Stimulated activated CD4-positive, alpha-beta T cell treated with anti-CD3 and anti-CD28 coated beads, TNF-alpha, amount 100 ng/mL, for 4 hours (primary cell): ENCODE measurements at regions not wholly inside any gene's neighbourhood (a gene's known extent, or its start where the extent isn't known, plus 50 kb on each side); places are given as distances from the start of the nearest gene placed in this dataset.

ENCODE experiments used
- DNase-seq, 3 experiments: peaks; one replicate each; pipeline ENCODE4 v3.0.0-alpha.2; 2020; ENCODE audit warnings: low read depth in 3 of 3

DNA sequence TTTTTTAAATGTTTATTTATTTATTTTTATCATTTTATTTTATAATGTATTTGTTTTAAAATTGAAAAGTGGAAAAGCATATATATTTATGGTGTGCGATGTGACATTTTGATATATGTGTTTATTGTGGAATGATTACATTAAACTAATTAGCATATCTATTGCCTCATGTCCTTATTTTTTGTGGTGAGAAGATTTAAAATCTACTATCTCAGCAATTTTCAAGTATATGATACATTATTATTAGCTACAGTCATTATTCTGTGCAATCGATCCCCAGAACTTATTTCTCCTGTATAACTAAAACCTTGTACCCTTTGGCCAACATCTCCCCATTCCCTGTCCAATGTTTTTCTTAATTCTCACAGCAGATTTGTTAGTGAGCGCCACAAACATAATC, 115.6 kb upstream of the SHH start:
- no peak for DNase-seq

DNA sequence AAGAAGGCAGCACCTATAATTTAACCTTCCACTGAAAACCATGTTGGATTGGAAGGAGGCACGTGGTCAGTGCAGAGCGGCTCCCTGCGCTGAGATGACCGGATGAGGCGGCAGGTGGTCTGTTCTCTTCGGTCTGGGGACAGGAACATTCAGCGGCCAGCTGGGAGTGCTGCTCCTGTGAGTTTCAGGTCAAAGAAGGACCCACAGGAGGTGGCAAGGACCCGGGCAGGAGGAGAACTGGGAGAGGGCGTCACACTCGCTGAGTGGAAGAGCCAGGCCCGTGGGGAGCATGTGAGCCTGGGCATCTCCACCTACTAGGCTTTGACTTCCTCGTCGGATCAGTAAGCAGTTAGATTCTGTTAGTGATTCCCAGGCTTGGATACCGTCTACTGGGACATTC, 113.4 kb upstream of the SHH start:
- DNase-seq: no peak

DNA sequence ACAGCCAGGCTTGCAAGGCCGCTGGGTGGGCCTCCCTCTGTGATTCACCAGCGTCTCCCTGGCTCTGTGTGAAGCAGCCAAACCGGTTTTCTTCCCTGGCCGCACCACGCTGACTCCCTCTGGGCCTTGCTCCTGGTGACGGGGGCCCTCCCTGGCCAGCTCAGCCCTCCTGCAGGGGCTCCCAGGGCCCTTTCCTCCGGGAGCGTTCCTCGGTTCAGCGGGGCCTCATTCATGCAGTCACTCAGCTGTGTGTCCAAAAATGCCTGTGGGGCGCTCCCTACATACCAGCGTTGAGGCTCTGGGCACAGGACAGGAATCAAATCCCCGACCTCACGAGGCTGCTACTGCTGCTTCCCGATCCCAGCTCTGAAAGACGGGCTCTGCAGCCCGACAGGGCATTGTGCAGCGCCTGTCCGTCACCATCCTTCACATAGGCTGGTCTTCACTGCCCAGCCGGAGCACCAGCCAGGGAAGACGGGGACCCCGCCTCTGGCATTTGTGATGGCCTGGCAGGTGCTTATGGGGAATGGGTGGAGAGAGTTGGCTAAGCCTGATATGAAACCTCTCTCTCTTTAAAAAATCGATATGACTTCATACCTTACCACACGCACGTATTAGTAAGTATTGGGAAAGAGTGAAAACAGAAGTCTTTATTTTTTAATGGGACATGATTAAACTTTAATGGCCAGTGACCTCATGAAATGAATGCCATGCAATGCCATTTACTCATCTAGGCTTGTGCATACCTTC, 110.0 kb upstream of the SHH start:
- DNase-seq: no peak

DNA sequence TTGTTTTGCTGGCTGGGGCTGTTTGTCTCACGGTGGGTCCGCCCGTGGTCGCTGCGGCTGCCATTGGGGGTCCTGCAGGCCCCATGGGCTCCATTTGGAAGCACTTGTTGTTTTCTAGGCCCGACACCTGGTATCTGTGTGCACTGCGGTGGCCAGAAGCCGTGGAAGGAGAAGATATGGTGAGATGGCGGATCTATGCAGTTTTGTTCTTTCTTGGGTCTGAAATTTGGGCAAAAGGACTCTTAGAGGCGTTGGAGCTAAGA, 109.5 kb upstream of the SHH start:
- DNase-seq: no peak

DNA sequence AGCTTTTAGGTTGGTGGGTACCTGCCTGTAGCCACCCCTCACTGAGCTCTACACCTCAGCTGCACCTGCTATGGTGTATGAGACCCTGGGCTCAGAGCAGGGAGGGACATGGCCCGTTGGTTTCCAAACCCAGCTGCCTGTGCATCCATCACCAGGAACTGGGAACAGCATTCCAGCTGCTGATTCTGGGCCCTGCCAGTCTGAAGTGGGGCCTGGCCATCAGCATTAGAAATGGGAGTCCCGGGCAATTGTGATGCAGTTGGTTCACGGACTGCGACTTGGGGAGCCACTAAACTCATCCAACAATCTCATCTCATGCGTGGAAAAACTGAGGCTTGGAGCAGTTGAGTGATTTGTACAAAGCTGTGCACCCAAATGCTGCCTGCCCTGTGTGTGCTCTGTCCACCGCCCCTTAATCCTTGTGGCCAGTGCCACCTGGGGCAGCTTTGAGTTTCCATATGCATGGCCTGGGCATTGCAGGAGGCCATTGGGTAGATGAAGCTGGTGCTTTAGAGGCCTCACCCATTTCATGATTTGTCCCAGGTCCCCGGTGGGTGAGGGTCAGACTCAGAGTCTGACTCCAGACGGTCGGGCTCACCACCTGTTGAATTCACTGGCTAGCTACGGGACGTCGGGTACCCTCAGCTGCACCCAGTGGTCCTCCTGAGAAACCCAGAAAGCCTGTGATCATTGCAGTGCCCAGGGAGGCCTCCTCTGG, 109.0 kb upstream of the SHH start:
- DNase-seq: no peak

DNA sequence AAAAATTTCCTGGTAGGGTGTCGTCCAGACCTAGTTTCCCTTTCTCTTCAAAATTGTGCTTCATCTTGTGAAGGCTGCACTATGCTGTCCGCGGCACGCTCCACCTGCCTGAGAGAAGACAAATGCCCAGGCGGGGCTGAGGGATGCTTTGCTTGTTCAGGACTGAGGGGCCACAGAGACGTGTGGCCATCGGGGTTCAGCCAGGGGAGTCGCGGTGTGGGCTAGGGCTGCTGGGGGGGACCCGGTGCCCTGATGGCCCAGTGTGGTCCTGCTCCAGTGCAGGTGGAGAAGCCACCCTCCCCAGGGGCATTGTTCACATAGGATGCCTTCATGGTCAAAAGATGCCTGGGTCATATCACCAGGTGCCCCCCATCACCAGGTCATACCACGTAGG, 107.8 kb upstream of the SHH start:
- DNase-seq: no peak

DNA sequence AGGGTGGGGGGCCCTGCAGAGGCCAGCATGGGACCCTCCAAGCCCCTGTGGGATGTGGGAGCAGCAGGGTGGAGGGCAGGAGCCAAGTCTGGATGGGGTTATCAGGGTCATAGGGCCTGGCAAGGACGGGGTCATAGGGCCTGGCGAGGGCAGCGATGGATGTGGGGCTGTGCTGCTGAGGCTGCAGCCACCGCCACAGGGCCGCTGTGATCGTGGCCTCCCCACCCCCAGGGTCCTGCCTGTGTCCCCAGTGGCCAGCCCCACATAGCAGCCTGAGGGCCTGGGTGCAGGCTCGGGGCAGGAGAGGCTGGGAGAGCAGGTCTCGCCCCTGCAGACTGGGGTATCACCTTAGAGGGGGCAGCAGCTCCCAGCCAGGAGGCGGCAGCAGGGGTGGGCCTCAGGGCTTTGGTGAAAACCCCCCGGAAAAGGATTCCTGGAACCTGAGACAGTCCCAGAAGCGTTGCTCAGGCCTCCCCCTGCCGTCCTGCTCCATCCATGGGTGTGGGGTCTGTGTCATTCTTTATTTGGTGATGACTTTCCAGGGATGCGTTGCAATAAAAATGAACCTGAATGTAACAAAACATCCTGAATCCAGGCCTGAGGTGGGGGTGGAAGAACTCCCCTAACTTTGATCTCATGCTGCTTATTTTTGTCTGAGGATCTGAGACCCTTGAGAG, 107.3 kb upstream of the SHH start:
- DNase-seq: no peak

DNA sequence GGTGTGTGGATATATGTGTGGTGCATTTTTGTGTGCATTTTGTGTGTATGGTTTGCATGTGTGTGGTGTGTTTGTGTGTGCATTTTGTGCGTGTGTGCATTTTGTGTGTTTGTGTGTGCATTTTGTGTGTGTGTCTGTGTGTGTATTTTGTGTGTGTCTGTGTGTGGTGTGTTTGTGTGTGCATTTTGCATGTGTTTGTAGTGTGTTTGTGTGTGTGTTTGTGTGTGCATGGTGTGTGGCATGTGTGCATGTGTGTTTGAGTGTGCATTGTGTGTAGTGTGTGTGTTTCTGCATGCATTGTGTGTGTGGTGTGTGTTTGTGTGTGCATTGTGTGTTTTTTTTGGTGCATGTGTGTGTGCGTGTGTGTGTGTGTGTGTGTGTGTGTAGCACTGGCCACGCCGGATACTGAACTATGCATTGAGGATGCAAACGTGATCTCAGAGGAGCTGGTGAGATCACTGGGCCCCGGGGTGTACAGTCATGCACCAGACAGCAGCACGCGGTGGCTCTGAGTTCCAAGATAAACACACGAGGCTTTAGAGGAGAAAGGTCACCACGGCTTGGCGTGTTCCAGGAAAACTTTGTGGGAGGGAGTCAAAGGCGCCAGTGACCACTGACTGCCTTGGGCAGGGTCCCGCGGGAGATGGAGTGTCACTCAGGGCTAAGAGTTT, 106.6 kb upstream of the SHH start:
- no peak for DNase-seq

DNA sequence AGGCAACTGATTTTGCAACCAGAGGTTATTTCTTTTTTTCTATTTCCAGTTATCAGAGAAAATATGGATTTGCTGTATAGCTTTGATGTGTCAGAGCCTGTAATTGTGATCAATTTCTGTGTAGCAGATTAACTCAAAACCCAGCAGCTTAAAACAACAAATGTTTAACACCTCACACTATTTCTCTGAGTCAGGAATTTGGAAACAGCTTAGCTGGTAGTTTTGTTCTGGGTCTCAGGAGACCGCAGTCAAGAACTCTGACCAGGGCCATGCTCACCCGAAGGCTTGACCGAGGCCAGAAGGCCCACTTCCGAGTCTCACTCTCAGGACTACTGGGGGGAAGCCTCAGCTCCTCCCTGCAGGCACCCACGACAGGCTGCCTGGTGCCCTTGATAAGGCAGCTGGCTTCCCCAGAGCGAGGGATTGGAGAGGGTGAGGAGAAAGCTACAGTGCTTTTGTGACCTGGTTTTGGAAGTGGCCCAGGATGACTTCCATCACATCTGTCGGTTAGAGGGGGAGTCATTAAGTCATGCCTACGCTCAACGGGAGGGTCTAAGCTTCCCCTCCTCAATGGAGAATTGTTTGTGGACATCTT, 105.7 kb upstream of the SHH start:
- no peak for DNase-seq

DNA sequence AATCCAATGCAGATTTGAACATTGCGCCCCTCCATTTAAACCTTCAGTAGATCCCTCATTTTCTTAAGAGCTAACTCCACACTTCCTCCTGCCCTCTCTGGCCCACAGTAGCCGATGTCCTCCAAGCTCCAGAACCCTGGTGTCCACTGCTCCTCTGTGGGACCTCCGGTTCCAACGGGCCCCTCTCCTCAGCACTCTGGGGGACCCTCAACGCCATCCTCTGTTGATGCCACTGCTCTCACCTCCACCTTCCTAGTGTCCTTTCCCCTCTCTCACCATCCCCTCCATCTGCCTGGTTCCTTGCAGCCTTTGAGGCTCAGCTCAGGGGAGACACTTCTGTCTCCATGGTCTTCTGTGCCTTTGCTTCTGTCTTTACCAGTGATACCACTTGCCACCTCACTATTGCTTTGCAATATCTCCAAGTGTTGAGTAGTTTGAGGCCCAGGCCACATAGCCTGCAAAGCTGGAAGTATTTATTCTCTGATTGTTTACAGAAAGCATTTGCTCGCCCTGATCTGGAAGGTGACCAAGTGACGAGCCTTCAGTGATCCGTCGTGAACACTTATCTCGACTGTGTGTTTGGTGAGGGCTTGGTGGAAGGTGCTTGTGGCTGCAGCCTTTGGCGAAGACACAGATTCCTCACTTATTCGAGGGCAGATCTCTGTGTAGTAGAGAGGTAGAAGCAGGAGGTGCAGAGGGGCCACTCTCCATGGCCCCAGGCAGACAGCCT, 104.8 kb upstream of the SHH start:
- DNase-seq: no peak

DNA sequence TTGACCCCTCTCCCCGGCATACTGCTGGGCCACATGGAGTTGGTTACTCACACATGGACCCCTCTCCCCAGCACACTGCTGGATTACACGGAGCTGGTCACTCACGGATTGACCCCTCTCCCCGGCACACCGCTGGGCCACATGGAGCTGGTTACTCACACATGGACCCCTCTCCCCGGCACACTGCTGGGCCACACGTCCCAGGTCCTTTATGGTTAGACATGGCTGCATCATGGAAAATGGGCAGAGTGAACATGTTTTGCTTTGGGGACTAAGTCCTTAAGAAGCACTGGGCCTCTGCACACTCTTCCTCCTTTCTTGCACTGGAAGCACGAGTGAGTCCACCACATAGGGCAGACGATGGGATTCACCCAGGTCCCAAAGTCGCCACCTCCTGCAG, 102.1 kb upstream of the SHH start:
- DNase-seq: no peak

DNA sequence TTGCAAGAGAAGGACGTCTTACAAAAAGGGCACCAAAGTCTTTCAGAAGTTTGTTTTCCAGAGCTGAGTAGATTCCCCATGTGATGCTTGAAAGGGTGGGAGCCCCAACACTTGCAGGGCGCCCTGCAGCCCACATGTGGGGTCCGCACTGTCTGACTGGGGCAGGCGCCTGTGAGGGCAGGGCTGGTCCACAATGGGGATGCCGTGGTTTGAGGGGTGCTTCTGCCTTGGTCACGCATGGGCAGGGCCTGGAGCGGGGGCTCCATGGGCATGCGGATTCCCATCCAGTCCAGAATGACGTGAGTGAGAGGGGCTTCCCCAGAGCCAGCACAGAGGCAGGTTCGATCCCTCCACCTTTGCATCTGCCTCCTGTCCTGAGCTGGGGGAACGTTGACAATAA, 101.5 kb upstream of the SHH start:
- no peak for DNase-seq

DNA sequence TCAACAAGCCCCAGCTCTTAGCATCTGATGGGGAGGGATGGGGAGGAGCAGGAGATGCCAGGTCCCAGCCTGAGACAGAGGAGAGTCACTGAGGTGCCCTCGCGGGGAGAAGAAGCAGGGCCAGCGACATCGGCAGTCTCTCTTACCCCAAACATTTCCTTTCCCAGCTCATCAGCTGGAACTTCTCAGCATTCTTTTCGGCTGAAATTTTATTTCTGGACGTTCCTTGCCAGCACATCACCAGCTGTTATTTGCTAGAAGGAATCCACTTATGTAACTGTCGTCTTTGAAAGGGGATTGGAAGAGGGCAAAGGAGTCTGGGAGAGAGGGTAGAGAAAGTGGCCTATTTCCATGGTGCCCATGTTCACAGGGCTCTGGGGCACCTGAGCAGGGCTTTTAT, 101.0 kb upstream of the SHH start:
- no peak for DNase-seq

DNA sequence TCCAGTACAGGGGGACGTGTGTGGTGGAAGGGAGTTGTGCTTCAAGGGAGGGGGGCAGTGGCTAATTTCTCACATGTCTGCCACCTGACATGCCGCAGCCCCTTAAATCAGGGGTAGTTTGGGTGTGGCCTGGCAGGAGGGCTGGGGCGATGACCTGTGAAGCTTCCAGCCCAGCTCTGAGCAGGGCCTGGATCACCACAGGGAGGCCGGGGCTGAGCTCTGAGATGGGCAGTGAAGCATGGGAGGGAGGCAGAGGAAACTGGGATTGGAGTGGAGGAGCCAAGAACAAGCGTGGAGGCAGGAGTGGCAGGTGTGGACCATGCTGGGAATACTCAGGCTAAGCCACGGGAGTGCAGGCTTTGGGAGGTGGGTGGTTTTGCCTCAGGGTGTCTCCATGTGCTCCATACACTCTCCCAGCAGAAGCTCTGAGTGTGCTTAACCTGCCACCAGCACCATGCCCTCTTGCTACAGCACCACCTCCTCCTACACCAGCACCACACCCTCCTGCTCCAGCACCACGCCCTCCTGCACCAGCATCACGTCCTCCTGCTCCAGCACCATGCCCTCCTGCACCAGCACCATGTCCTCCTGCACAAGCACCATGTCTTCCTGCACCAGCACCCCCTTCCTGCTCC, 99.3 kb upstream of the SHH start:
- no peak for DNase-seq

DNA sequence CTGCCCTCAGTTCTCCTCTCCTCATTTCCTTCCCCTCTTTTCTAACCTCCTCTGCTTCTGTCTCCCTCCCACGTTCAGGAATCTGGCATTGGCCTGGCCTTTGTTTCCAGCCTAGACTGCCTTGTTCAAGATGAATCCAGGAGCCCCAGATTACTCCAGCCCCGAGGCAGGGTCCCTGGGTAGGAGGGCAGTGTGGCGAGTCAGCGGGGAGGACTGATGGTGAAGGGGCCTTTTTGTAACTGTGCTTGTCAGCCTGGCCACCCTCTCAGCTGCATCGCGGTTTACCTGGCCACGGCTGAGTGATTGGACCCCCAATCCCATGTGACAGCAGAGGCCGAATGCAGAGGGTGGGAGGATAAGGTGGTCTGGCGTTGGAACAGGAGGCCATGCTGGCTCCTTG, 96.1 kb upstream of the SHH start:
- DNase-seq: no peak

DNA sequence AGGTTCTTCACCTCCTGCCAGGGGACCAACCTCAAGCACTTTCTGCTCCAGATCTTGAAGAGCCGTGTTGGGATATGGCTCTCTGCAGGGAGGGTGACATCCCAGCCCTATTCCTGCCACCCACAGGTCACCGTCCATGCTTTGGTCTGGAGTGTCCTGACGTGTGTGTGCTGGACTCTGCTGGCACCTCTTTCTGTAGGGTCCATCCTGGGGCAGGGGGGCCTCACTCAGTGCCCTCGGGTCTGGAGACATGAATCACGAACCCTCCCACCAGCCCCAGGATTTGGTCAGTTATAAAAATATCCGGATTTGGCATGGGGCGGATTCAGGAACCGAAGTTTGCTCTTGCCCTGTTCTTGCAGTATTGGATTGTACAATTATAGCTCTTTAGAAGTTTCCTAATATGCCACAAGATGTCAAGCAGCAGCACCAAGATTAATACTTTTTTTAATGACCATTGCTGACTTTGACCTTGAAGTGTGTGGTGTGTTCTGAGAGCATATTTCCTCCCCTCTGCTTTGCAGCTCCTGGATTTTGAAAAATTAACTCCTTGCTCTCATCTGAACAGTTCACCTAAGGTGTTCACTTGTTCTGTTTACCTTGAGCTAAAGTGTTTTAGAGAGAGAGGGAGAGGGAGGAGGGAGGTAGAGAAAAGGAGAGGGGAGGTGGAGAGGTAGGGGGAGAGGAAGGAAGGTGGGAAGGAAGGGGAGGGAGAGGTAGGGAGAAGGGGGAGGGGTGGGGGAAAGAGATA, 95.4 kb upstream of the SHH start:
- DNase-seq: no peak

DNA sequence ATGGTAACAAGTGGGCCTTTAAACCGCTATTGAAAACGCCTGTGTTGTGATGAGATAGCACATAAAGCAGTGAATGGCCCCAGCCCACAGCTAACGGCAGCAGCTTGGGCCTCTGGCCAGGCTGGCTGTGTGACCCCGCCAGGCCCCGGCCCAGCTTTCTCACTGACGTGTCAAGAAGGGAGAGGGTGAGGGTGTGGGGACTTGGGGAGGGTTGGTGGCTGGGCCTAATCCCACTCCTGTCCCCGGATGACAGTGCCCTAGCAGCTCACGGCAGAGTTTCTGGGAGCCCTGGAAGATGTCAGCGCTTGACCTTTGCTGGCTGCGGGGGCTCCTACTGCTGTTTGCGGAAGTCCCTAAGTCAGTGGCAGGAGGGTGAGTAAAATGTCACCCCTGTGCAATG, 88.9 kb upstream of the SHH start:
- DNase-seq: no peak

DNA sequence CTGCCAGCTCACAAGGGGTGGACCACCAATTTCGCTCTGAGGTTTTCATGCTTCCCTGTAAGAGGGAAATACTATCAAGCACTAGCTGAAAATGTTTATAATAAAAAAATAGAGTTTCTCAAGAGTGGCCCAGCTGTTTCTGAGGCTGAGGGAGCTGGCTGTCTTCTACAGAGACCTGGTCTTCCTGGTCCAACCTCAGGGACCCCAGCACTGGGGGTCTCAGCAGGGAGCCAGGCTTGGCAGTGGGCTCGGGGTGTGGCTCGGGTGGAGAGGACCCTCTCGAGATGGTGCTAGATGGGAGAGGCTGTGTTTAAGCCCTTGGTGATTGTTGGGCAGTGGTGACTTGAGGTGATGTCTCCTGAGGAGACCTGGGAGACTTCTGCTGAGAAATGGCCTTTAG, 87.3 kb upstream of the SHH start:
- no peak for DNase-seq

DNA sequence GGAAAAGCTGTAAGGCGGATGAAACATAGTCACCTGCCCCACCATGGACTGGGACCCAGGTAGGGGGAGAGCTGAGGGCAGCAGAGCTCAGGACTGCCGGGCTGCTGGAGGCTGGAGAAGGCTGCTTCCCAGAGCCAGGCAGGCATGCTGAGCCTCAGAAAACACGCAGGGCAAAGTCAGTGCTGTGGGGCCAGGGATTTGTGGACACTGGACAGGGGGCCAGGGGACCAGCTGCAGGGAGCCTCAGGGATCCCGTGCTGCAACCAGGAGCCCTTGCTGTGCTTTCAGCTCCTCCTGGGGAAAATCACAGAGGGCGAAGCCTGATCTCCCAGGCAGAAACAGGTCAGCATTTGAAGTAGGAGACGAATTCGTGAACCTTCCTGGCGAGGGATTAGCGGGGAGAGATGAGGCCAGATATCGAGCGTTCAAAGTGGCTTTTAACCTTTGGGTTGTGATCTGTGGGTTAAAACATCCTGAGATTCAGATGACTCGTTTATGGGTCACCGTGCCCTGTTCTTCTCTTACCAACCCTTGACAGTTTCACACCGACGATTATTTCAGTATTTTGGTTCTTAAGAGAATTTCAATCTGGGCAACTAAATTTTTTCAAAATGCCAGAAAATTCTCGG, 85.6 kb upstream of the SHH start:
- DNase-seq: no peak
